ENCODE measurements at regions not wholly inside any gene's neighbourhood (a gene's known extent, or its start where the extent isn't known, plus 50 kb on each side); places are given as distances from the start of the nearest gene placed in this dataset.

GRCh38 chr9:16171911-16172310, 619.1 kb downstream of the CCDC171 start:
- no peak for TF ChIP-seq POLR2A (IDR thresholded peaks at IDR 0.05)
- TF ChIP-seq, protein P1, sequence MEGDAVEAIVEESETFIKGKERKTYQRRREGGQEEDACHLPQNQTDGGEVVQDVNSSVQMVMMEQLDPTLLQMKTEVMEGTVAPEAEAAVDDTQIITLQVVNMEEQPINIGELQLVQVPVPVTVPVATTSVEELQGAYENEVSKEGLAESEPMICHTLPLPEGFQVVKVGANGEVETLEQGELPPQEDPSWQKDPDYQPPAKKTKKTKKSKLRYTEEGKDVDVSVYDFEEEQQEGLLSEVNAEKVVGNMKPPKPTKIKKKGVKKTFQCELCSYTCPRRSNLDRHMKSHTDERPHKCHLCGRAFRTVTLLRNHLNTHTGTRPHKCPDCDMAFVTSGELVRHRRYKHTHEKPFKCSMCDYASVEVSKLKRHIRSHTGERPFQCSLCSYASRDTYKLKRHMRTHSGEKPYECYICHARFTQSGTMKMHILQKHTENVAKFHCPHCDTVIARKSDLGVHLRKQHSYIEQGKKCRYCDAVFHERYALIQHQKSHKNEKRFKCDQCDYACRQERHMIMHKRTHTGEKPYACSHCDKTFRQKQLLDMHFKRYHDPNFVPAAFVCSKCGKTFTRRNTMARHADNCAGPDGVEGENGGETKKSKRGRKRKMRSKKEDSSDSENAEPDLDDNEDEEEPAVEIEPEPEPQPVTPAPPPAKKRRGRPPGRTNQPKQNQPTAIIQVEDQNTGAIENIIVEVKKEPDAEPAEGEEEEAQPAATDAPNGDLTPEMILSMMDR (IDR thresholded peaks at IDR 0.05), result no peak
- intact Hi-C loops (cut with DNase I), result no loop called here
- peak in 4 of 7 donors; percentile 16 to 41 (median 26) for DNase-seq

DNA sequence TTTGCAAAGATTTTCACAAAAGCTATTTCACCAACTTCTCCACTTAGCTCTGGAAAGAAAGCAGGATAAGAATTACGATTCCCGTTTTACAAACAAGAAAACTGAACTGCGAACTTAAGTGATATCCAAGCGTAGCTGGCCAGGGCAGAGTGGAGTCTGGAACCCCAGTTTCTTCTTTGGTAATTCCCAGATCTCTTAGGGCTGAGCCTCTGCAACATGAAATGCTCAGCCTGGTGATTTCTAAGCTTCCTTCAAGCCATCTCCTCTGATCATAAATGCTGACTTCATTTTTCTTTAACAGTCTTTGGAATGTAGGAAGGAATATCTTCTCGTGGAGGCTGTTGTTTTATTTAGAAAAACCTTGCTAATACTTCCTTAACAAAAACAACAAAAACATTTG, 620.0 kb downstream of the CCDC171 start:
- Histone ChIP-seq H3K36me3 (replicated peaks in 1 of 2) (no peaks in the 10 kb centered on the region), H3K9me3 (replicated peaks in 1 of 3) (no peaks in the 10 kb centered on the region), H3K27me3 (no peaks in the 10 kb centered on the region), H3K4me3 (no peak overlapping the region), H3K27ac (no peak overlapping the region), H3K4me1 (replicated peaks in 1 of 2) (no peaks in the 10 kb centered on the region)
- intact Hi-C loops (cut with DNase I), result no loop called here
- no peak for DNase-seq
- TF ChIP-seq, protein P1 (IDR thresholded peaks at IDR 0.05), result no peak
- TF ChIP-seq POLR2A (IDR thresholded peaks at IDR 0.05), result no peak
- WGBS, 4 donors, result 66 to 76% (median 72%) methylated on average over 5 of the region's 5 CpGs

More at GRCh38 chr9:16171911-16172310, 619.1 kb downstream of the CCDC171 start:
- H3K27me3 ChIP-seq, result no peaks in the 10 kb centered on the region
- H3K4me3 ChIP-seq, result no peak overlapping the region
- no peak overlapping the region for H3K27ac ChIP-seq
- no peaks in the 10 kb centered on the region for H3K4me1 ChIP-seq (replicated peaks in 1 of 2)
- H3K9me3 ChIP-seq (replicated peaks in 1 of 3), result no peaks in the 10 kb centered on the region
- H3K36me3 ChIP-seq (replicated peaks in 1 of 2), result no peaks in the 10 kb centered on the region
- 25 to 34% (median 27%) methylated on average over 6 of the region's 6 CpGs for WGBS, 4 donors

DNA sequence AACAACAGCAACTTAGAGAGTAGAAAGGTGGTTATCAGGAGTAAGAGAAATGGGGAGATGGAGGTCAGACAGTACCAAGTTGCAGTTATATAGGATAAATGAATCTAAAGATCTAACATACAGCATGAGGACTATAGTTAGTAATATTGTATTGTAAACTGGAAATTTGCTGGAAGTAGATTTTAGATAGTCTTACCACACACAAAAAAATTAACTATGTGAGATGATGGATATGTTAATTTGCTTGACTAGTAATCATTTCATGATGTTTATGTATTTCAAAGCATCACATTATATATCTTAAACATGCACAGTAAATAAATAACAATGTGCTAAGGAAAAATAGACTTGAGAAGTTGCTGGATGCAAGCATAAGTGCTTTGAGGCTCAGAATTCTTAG, 622.1 kb downstream of the CCDC171 start:
- H3K36me3 ChIP-seq (replicated peaks in 1 of 2), result no peaks in the 10 kb centered on the region
- no peak overlapping the region for H3K27ac ChIP-seq
- DNase-seq, result no peak
- no peak overlapping the region for H3K4me3 ChIP-seq
- H3K9me3 ChIP-seq (replicated peaks in 1 of 3), result no peaks in the 10 kb centered on the region
- TF ChIP-seq, protein P1 (IDR thresholded peaks at IDR 0.05), result no peak
- no peak for TF ChIP-seq POLR2A (IDR thresholded peaks at IDR 0.05)
- no peaks in the 10 kb centered on the region for H3K4me1 ChIP-seq (replicated peaks in 1 of 2)
- H3K27me3 ChIP-seq, result no peaks in the 10 kb centered on the region
- intact Hi-C loops (cut with DNase I), result no loop called here

GRCh38 chr9:16175461-16175860, 622.6 kb downstream of the CCDC171 start:
- 90 to 94% (median 92%) methylated on average over 3 of the region's 3 CpGs for WGBS, 4 donors
- TF ChIP-seq, protein P1 (IDR thresholded peaks at IDR 0.05), result no peak
- TF ChIP-seq POLR2A (IDR thresholded peaks at IDR 0.05), result no peak
- no peak overlapping the region for H3K4me3 ChIP-seq
- H3K9me3 ChIP-seq (replicated peaks in 1 of 3), result no peaks in the 10 kb centered on the region
- DNase-seq, result no peak
- no peaks in the 10 kb centered on the region for H3K36me3 ChIP-seq (replicated peaks in 1 of 2)
- no peaks in the 10 kb centered on the region for H3K4me1 ChIP-seq (replicated peaks in 1 of 2)
- intact Hi-C loops (cut with DNase I), result no loop called here
- H3K27ac ChIP-seq, result no peak overlapping the region
- H3K27me3 ChIP-seq, result no peaks in the 10 kb centered on the region

All from adrenal gland (tissue), 9 donors.